ENCODE measurements at regions not wholly inside any gene's neighbourhood (a gene's known extent, or its start where the extent isn't known, plus 50 kb on each side); places are given as distances from the start of the nearest gene placed in this dataset.

- no peak for TF ChIP-seq POLR2A (IDR thresholded peaks at IDR 0.05; ENCODE audit: low read depth, low read length)
- TF ChIP-seq POU2F2 (IDR thresholded peaks at IDR 0.05; ENCODE audit: low read depth, low read length): no peak
- no peak for TF ChIP-seq POLR2AphosphoS5 (IDR thresholded peaks at IDR 0.05; ENCODE audit: low read depth, low read length)
- no peak for TF ChIP-seq TAF1 (IDR thresholded peaks at IDR 0.05; ENCODE audit: low read depth, low read length)
These were observed 587.5 kb downstream of the GLRX3 start for GRCh38 chr10:130723704-130724103.
